HepG2 (cell line): ENCODE measurements at regions not wholly inside any gene's neighbourhood (a gene's known extent, or its start where the extent isn't known, plus 50 kb on each side); places are given as distances from the start of the nearest gene placed in this dataset.

Experiments used
- ATAC-seq: fragments of 200-7000 bp; cut with Tn5 transposase; 3 replicates; pipeline ENCODE4 v1.9.1; 2020; ENCODE audit warnings: mild to moderate bottlenecking, moderate library complexity
- BruUV-seq: library from RNA; stranded (reverse); fragments of 400-500 nt; replicated peaks from 2 replicates; lab custom pipeline; 2021; lab: Mats Ljungman, UMichigan
- CTCF ChIA-PET: fragments of 300-600 bp; formaldehyde crosslinking; extraction: SDS; loops from one replicate; lab custom pipeline; 2021; ENCODE audit warnings: low total read pairs, inconsistent platforms, low intra/inter-chr PET ratio; lab: Yijun Ruan, JAX
- POLR2A ChIA-PET: fragments of 350-600 bp; sonication (Branson Sonifier 250); formaldehyde crosslinking; loops from one replicate; lab custom pipeline; 2020; ENCODE audit warnings: antibody characterized with exemption, inconsistent platforms; lab: Yijun Ruan, JAX
- DNase-seq: peaks from one replicate; pipeline ENCODE4 v3.0.0-alpha.2; 2015; ENCODE audit warnings: low spot score
- FAIRE-seq: peaks from 3 replicates; lab custom pipeline; 2011; peaks lifted over from hg19 to GRCh38; lab: Jason Lieb, UNC
- H2AFZ ChIP-seq: one replicate; pipeline ENCODE4 v1.6.1; 2011; ENCODE audit warnings: low read length, inconsistent platforms
- H3K27ac ChIP-seq: fragments of 300-600 bp; 3 replicates; pipeline ENCODE4 v1.8.0; 2011; ENCODE audit warnings: mixed run types, mild to moderate bottlenecking, mixed read lengths, low read length, inconsistent platforms; ENCODE audit not compliant: insufficient read depth; ENCODE audit errors: extremely low read length
- H3K27me3 ChIP-seq, 2 experiments: fragments of 200-600 bp in 1 of 2; 2 replicates in 1 of 2; 3 replicates in 1 of 2; pipeline versions ENCODE4 v1.6.0 to v1.8.0; 2011; ENCODE audit warnings: low read length in 2 of 2, mild to moderate bottlenecking in 2 of 2, moderate library complexity in 2 of 2, inconsistent platforms in 1 of 2; ENCODE audit not compliant: insufficient read depth in 2 of 2, control insufficient read depth in 1 of 2
- H3K36me3 ChIP-seq, 2 experiments: fragments of 200-600 bp in 1 of 2; replicated peaks in 1 of 2; 2 replicates in 1 of 2; 3 replicates in 1 of 2; pipeline versions ENCODE4 v1.5.1 to v1.8.0; 2011; ENCODE audit warnings: low read length in 2 of 2, inconsistent platforms in 1 of 2; ENCODE audit not compliant: insufficient read depth in 2 of 2, control insufficient read depth in 1 of 2
- H3K4me1 ChIP-seq: 2 replicates; pipeline ENCODE4 v1.5.1; 2012; ENCODE audit warnings: low read length, inconsistent platforms; ENCODE audit not compliant: insufficient read depth
- H3K4me2 ChIP-seq: 2 replicates; pipeline ENCODE4 v1.6.0; 2011; ENCODE audit warnings: low read depth, low read length, inconsistent platforms
- H3K4me3 ChIP-seq, 3 experiments: fragments of 200-600 bp in 1 of 3; sonication (generic), shearing (Covaris generic) in 1 of 3; replicated peaks in 1 of 3; 2 replicates each; pipeline ENCODE4 v1.5.1; 2011 to 2016; ENCODE audit warnings: low read length in 3 of 3, inconsistent platforms in 2 of 3, low read depth in 2 of 3, mild to moderate bottlenecking in 2 of 3, control low read depth in 1 of 3, mixed read lengths in 1 of 3; ENCODE audit not compliant: insufficient read depth in 1 of 3
- H3K79me2 ChIP-seq: one replicate; pipeline ENCODE4 v1.6.1; 2011; ENCODE audit warnings: low read length, inconsistent platforms; ENCODE audit not compliant: insufficient read depth
- H3K9ac ChIP-seq: 2 replicates; pipeline ENCODE4 v1.6.0; 2011; ENCODE audit warnings: mild to moderate bottlenecking, low read depth, low read length, inconsistent platforms; ENCODE audit not compliant: insufficient read depth
- H3K9me3 ChIP-seq: 2 replicates; pipeline ENCODE4 v1.5.1; 2012; ENCODE audit warnings: mild to moderate bottlenecking, low read length
- H4K20me1 ChIP-seq: 2 replicates; pipeline ENCODE4 v1.6.0; 2011; ENCODE audit warnings: inconsistent platforms, mild to moderate bottlenecking, low read length, moderate library complexity; ENCODE audit not compliant: insufficient read depth
- PCBP2 ChIP-seq: fragments of 200-400 bp; formaldehyde crosslinking; optimal IDR thresholded peaks from 2 replicates; pipeline ENCODE3; 2018; ENCODE audit warnings: low read length, low read depth; ENCODE audit not compliant: poor library complexity, severe bottlenecking
- RAD21 ChIP-seq: fragments of 450-650 bp; formaldehyde crosslinking; IDR thresholded peaks from 2 replicates; pipeline ENCODE4 v1.5.0; 2020; ENCODE audit warnings: mild to moderate bottlenecking
- RBAK ChIP-seq: sonication (generic); formaldehyde crosslinking; IDR thresholded peaks from 2 replicates; pipeline ENCODE4 v1.5.1; 2020; ENCODE audit warnings: mild to moderate bottlenecking, missing genetic modification reagents
- ZFP62 ChIP-seq: sonication (generic); formaldehyde crosslinking; IDR thresholded peaks from 2 replicates; pipeline ENCODE4 v1.4.0; 2020; ENCODE audit warnings: missing genetic modification reagents
- ZNF20 ChIP-seq: sonication (generic); formaldehyde crosslinking; IDR thresholded peaks from 2 replicates; pipeline ENCODE4 v1.4.0; 2020; ENCODE audit warnings: mild to moderate bottlenecking, moderate library complexity, missing genetic modification reagents
- WGBS: methylation state at CpG from one replicate; pipeline ENCODE4 v1.1.6; 2017; ENCODE audit warnings: low lambda C conversion rate; 5-methylcytosine and 5-hydroxymethylcytosine counted together
- in situ Hi-C: cut with HindIII; loops from 2 replicates; pipeline ENCODE4 v1.10.0; 2017; ENCODE audit warnings: low pct_unique_long_range_greater_than_20kb; ENCODE audit not compliant: extremely low pct_ligation_motif_present
- intact Hi-C: fragments of 100-400 bp; cut with micrococcal nuclease; formaldehyde crosslinking; loops from one replicate; pipeline ENCODE4 v1.10.0; 2022; ENCODE audit not compliant: unreplicated experiment
- TF ChIP-seq, protein P1 (sequence below): sonication (generic); formaldehyde crosslinking; IDR thresholded peaks from 2 replicates; pipeline ENCODE4 v1.4.0; 2020; ENCODE audit warnings: missing genetic modification reagents; ENCODE audit errors: not compliant biosample characterization
- TF ChIP-seq, protein P2 (sequence below): sonication (generic); formaldehyde crosslinking; IDR thresholded peaks from 2 replicates; pipeline ENCODE4; 2020; ENCODE audit warnings: missing genetic modification reagents, mild to moderate bottlenecking, borderline replicate concordance
- TF ChIP-seq, protein P3 (sequence below): sonication (generic); formaldehyde crosslinking; IDR thresholded peaks from 2 replicates; pipeline ENCODE4 v1.8.1; 2022; ENCODE audit warnings: mild to moderate bottlenecking, missing genetic modification reagents

DNA sequence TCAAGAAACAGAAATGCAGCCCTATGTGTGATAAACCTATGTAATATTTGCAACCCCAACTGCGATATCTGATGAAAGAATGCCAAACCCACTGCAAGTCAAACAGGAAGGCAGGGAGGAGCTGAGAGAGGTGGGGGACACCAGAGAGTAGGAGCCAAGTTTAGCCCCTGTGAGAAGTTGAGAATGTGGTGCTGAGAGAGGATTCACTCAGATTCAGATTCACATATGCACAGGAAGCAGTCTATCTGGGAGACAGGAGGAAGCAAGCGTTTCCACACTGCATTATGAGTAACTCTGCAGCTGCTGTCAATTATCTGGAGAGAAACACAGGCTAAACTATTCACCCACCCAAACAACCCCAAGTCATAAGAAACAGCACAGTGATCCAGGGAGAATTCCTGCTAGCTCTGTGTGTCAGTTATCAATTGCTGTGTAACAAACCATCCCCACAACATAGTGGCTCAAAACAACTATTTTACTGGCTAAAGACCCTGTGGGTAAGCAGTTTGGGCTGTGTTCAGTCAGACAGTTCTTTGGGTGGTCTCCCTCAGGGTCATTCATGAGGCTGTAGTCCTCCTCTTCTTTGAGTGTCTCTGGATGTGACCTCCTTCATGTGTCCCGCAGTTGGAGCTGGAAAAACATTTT lies 161.9 kb upstream of the RAI14 start:
- Histone ChIP-seq H3K36me3 (no peaks in the 10 kb centered on the region), H4K20me1 (no peaks in the 10 kb centered on the region), H3K4me2 (no peak overlapping the region), H3K4me3 (no peak overlapping the region), H3K4me1 (peaks cover 75% of the 10 kb centered on the region), H3K27me3 (no peaks in the 10 kb centered on the region; a peak in 1 of 5 replicates), H2AFZ (no peak overlapping the region), H3K79me2 (no peaks in the 10 kb centered on the region), H3K9me3 (no peaks in the 10 kb centered on the region), H3K9ac (no peak overlapping the region), H3K27ac (no peak overlapping the region)
- DNase-seq, result no peak
- FAIRE-seq, result no peak
- ChIA-PET CTCF (no interaction called here), POLR2A (no interaction called here)
- no peak for ATAC-seq
- no TSS peak for BruUV-seq
- TF ChIP-seq RBAK (CRISPR knock-in tag), result peak; percentile 89
- TF ChIP-seq, protein P1, sequence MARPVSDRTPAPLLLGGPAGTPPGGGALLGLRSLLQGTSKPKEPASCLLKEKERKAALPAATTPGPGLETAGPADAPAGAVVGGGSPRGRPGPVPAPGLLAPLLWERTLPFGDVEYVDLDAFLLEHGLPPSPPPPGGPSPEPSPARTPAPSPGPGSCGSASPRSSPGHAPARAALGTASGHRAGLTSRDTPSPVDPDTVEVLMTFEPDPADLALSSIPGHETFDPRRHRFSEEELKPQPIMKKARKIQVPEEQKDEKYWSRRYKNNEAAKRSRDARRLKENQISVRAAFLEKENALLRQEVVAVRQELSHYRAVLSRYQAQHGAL (CRISPR knock-in tag), result no peak
- intact Hi-C loops (no loop called here), in situ Hi-C loops (no loop called here)
- WGBS, result 81% methylated on average over 3 of the region's 3 CpGs

DNA sequence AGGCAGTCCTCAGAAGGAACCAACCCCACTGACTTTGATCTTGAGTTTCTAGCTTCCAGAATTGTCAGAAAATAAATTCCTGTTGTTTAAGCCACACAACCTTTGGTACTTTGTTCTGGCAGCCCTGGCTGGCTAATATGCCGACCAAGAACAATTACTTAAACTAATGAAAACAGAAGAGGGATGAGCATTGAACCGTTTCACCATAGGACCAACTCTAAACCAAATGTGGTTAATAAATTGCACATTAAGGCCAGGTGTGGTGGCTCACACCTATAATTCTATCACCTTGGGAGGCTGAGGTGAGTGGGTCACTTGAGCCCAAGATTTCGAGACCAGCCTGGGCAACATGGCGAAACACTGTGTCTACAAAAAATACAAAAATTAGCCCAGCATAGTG lies 160.9 kb upstream of the RAI14 start:
- peaks cover 73% of the 10 kb centered on the region for H3K4me1 ChIP-seq
- no peak overlapping the region; the same call in 1 of the 2 replicates for H3K4me2 ChIP-seq
- no peak overlapping the region for H2AFZ ChIP-seq
- no peaks in the 10 kb centered on the region; a peak in 1 of 5 replicates for H3K27me3 ChIP-seq
- no peak overlapping the region for H3K27ac ChIP-seq
- FAIRE-seq, result no peak
- no peaks in the 10 kb centered on the region for H3K9me3 ChIP-seq
- no TSS peak for BruUV-seq
- H3K79me2 ChIP-seq, result no peaks in the 10 kb centered on the region
- 42% methylated on average over 4 of the region's 4 CpGs for WGBS
- POLR2A ChIA-PET, result no interaction called here
- in situ Hi-C loops, result no loop called here
- no peak for DNase-seq
- ATAC-seq, result no peak
- no peak for TF ChIP-seq RBAK (CRISPR knock-in tag)
- TF ChIP-seq ZFP62 (CRISPR knock-in tag), result no peak
- TF ChIP-seq, protein P2, sequence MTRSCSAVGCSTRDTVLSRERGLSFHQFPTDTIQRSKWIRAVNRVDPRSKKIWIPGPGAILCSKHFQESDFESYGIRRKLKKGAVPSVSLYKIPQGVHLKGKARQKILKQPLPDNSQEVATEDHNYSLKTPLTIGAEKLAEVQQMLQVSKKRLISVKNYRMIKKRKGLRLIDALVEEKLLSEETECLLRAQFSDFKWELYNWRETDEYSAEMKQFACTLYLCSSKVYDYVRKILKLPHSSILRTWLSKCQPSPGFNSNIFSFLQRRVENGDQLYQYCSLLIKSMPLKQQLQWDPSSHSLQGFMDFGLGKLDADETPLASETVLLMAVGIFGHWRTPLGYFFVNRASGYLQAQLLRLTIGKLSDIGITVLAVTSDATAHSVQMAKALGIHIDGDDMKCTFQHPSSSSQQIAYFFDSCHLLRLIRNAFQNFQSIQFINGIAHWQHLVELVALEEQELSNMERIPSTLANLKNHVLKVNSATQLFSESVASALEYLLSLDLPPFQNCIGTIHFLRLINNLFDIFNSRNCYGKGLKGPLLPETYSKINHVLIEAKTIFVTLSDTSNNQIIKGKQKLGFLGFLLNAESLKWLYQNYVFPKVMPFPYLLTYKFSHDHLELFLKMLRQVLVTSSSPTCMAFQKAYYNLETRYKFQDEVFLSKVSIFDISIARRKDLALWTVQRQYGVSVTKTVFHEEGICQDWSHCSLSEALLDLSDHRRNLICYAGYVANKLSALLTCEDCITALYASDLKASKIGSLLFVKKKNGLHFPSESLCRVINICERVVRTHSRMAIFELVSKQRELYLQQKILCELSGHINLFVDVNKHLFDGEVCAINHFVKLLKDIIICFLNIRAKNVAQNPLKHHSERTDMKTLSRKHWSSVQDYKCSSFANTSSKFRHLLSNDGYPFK (CRISPR knock-in tag), result no peak
- TF ChIP-seq, protein P3, sequence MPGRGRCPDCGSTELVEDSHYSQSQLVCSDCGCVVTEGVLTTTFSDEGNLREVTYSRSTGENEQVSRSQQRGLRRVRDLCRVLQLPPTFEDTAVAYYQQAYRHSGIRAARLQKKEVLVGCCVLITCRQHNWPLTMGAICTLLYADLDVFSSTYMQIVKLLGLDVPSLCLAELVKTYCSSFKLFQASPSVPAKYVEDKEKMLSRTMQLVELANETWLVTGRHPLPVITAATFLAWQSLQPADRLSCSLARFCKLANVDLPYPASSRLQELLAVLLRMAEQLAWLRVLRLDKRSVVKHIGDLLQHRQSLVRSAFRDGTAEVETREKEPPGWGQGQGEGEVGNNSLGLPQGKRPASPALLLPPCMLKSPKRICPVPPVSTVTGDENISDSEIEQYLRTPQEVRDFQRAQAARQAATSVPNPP (CRISPR knock-in tag), result no peak
- TF ChIP-seq PCBP2, result no peak
- no peak for TF ChIP-seq ZNF20 (CRISPR knock-in tag)
- TF ChIP-seq RAD21 (CRISPR knock-in tag), result no peak
- TF ChIP-seq, all 625 proteins: peak for 0
- no peaks in the 10 kb centered on the region for H4K20me1 ChIP-seq
- no peaks in the 10 kb centered on the region for H3K36me3 ChIP-seq
- CTCF ChIA-PET, result no interaction called here
- H3K4me3 ChIP-seq, result no peak overlapping the region
- no peak overlapping the region for H3K9ac ChIP-seq
- intact Hi-C loops, result no loop called here
